IMR-90 (cell line): ENCODE measurements at regions not wholly inside any gene's neighbourhood (a gene's known extent, or its start where the extent isn't known, plus 50 kb on each side); places are given as distances from the start of the nearest gene placed in this dataset.

ENCODE experiments used
- BHLHE40 ChIP-seq: fragments of 150-350 bp; IDR thresholded peaks from 2 replicates; pipeline ENCODE4 v1.6.1; 2016; ENCODE audit warnings: mild to moderate bottlenecking, low read depth, low read length
- CEBPB ChIP-seq: IDR thresholded peaks from 2 replicates; pipeline ENCODE4 v1.6.1; 2012; ENCODE audit warnings: low read depth, low read length, improper control_type of control experiment
- CTCF ChIP-seq: conservative IDR thresholded peaks from 2 replicates; pipeline ENCODE4 v1.5.1; 2012; ENCODE audit warnings: mild to moderate bottlenecking, low read depth, low read length, improper control_type of control experiment
- FOS ChIP-seq: fragments of 150-350 bp; IDR thresholded peaks from 2 replicates; pipeline ENCODE4 v1.6.1; 2016; ENCODE audit warnings: low read depth, low read length
- MXI1 ChIP-seq: IDR thresholded peaks from 2 replicates; pipeline ENCODE4 v1.6.1; 2012; ENCODE audit warnings: low read depth, mild to moderate bottlenecking, low read length, moderate library complexity, borderline replicate concordance
- POLR2A ChIP-seq: IDR thresholded peaks from 2 replicates; pipeline ENCODE4 v1.6.1; 2012; ENCODE audit warnings: mild to moderate bottlenecking, low read depth, low read length
- RAD21 ChIP-seq: IDR thresholded peaks from 2 replicates; pipeline ENCODE4 v1.6.1; 2012; ENCODE audit warnings: low read length, improper control_type of control experiment
- RCOR1 ChIP-seq: IDR thresholded peaks from 2 replicates; pipeline ENCODE4 v1.6.1; 2012; ENCODE audit warnings: mild to moderate bottlenecking, low read length, improper control_type of control experiment; ENCODE audit not compliant: insufficient replicate concordance
- RFX5 ChIP-seq: IDR thresholded peaks from 2 replicates; pipeline ENCODE4 v1.8.0; 2012; ENCODE audit warnings: low read depth, mild to moderate bottlenecking, low read length, moderate library complexity
- SMC3 ChIP-seq: fragments of 150-350 bp; IDR thresholded peaks from 2 replicates; pipeline ENCODE4 v1.6.1; 2016; ENCODE audit warnings: low read depth, mild to moderate bottlenecking, antibody characterized with exemption, low read length, moderate library complexity

GRCh38 chr2:211070547-211070946 is 514.1 kb downstream of the CPS1 start:
- TF ChIP-seq POLR2A (no peak), CTCF (no peak), RCOR1 (no peak), MXI1 (no peak), SMC3 (no peak), FOS (no peak), RAD21 (no peak), BHLHE40 (no peak), CEBPB (no peak), RFX5 (no peak)
